CD4-positive, alpha-beta T cell treated with Interferon alpha-2 for 1 hour (primary cell): ENCODE measurements at regions not wholly inside any gene's neighbourhood (a gene's known extent, or its start where the extent isn't known, plus 50 kb on each side); places are given as distances from the start of the nearest gene placed in this dataset.
"Not testable (repeated sequence)": the region's sequence is repeated elsewhere in the genome, so short reads cannot be mapped to it uniquely, and the experiment has no call there.

Experiments used
- DNase-seq, 2 donors: peaks; one replicate each; pipeline ENCODE4 v3.0.0-alpha.2; 2020 to 2022

GRCh38 chr11:91624021-91624420 is 600.6 kb upstream of the FAT3 start:
- DNase-seq, result no peak

- DNase-seq, result no peak
Measured at GRCh38 chr11:91608677-91609076, 615.9 kb upstream of the FAT3 start.

- no peak for DNase-seq
Measured at GRCh38 chr11:91596111-91596510, 628.5 kb upstream of the FAT3 start.

GRCh38 chr11:91591021-91591420 is 633.6 kb upstream of the FAT3 start:
- DNase-seq, result no peak

- no peak for DNase-seq
Measured at GRCh38 chr11:91587131-91587530, 637.5 kb upstream of the FAT3 start.

- DNase-seq, result no peak
Measured at GRCh38 chr11:91585035-91585801, 639.4 kb upstream of the FAT3 start.

GRCh38 chr11:91563176-91563575 is 661.4 kb upstream of the FAT3 start:
- DNase-seq, result no peak

GRCh38 chr11:91560434-91560833 is 664.2 kb upstream of the FAT3 start:
- no peak for DNase-seq

- DNase-seq, result no peak
Measured at GRCh38 chr11:91538065-91538464, 686.6 kb upstream of the FAT3 start.

- no peak for DNase-seq
Measured at GRCh38 chr11:91536366-91536765, 688.3 kb upstream of the FAT3 start.

- DNase-seq, result no peak
Measured at GRCh38 chr11:91528965-91529364, 695.7 kb upstream of the FAT3 start.

- no peak for DNase-seq
Measured at GRCh38 chr11:91527380-91528030, 697.1 kb upstream of the FAT3 start.

GRCh38 chr11:91513734-91514133 is 710.9 kb upstream of the FAT3 start:
- DNase-seq, result no peak

GRCh38 chr11:91497847-91498246 is 726.8 kb upstream of the FAT3 start:
- DNase-seq, result no peak

GRCh38 chr11:91495837-91496236 is 728.8 kb upstream of the FAT3 start:
- no peak for DNase-seq

GRCh38 chr11:91489989-91490388 is 734.6 kb upstream of the FAT3 start:
- no peak for DNase-seq

GRCh38 chr11:91483956-91484355 is 740.7 kb upstream of the FAT3 start:
- DNase-seq, result not testable (repeated sequence)

- not testable (repeated sequence) for DNase-seq
Measured at GRCh38 chr11:91481875-91482274, 742.7 kb upstream of the FAT3 start.

- DNase-seq, result no peak
Measured at GRCh38 chr11:91470656-91471055, 754.0 kb upstream of the FAT3 start.

- no peak for DNase-seq
Measured at GRCh38 chr11:91459840-91460239, 764.8 kb upstream of the FAT3 start.

GRCh38 chr11:91446267-91446666 is 778.4 kb upstream of the FAT3 start:
- DNase-seq, result no peak

GRCh38 chr11:91435694-91436395 is 788.8 kb upstream of the FAT3 start:
- no peak for DNase-seq

GRCh38 chr11:91433284-91434010 is 791.2 kb upstream of the FAT3 start:
- no peak for DNase-seq
